Inferior parietal cortex (tissue), 1 donor: ENCODE measurements at regions not wholly inside any gene's neighbourhood (a gene's known extent, or its start where the extent isn't known, plus 50 kb on each side); places are given as distances from the start of the nearest gene placed in this dataset.
"Not testable (repeated sequence)": the region's sequence is repeated elsewhere in the genome, so short reads cannot be mapped to it uniquely, and the experiment has no call there.

Source experiments
- DNase-seq: peaks from one replicate; pipeline ENCODE4 v3.0.0-alpha.2; 2016; ENCODE audit errors: extremely low spot score

DNA sequence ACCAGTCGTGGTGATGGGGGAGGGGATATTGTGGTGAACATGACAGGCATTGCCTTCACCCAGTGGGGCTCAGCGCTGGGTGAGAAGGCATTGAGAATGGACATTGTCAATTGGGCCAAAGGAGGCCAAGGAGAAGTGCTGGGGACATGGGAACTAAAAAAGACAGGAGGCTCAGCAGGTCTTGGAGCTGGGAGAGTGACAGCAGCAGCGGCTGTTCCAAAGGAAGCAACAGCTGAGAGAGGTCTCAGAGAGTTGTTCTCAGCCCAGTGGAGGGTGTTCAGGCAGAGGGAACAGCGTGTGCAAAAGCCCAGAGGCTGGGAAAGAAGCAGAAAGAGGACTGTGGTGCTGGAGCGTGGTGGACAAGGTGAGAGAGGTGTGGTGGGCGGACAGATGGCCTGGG lies 56.6 kb upstream of the ASNS start:
- not testable (repeated sequence) for DNase-seq

DNA sequence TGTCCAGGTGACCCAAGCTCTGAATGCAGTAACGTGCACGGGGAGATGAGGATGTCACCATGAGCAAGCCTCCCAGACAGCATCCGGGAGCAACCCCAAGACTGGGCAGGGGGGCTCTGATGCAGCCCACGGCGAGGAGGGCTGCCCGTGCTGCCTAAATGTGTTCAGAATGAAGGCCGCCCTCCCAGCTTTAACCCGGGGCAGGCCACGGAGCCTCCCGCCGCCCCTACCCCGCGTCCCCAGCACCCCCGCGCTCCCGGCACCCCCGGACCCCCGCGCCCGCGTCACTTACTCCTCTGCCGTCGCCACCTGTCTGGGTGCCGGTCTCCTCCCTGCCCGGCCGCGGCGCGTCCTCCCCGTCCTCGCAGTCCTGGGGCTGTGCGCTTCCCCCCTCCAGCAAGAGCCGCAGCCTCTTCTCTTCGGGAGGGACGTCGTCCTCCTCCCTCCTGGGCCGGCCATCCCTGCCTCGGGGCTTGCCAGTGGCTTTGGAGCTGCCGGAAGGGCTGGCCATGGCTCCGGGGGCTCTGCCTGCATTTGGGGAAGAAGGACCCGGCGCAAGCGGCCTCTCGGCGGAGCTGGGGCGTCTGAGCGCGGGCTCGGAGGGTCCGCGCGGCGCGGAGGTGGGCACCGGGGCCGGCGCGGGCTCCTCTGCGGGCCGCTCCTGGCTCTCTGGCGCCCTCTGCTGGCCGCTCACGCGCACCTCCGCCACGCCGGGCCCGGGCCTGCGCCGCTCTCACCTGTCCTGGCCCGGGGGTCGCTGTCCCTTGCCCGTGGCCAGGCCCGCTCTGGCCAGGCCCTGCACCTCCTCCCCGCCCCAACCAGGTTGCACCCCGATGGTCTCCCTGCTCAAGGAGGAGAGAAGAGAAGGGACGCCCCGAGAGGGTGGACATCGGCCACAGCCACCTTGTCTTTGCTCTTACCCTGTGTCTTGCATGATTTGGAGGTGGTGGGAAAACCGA lies 55.9 kb upstream of the ASNS start:
- peak; percentile 54 for DNase-seq
